Hepatocyte (in vitro differentiated cells): ENCODE measurements at regions not wholly inside any gene's neighbourhood (a gene's known extent, or its start where the extent isn't known, plus 50 kb on each side); places are given as distances from the start of the nearest gene placed in this dataset.

Experiments used
- DNase-seq: peaks from one replicate; pipeline ENCODE4 v3.0.0-alpha.2; 2016; ENCODE audit warnings: low spot score
- H2AFZ ChIP-seq: fragments of 200-600 bp; sonication (generic); 2 replicates; pipeline ENCODE4 v1.6.0; 2016; ENCODE audit warnings: antibody characterized with exemption, mild to moderate bottlenecking
- H3K27ac ChIP-seq: fragments of 200-600 bp; sonication (generic); 2 replicates; pipeline ENCODE4 v1.5.1; 2016; ENCODE audit warnings: mild to moderate bottlenecking
- H3K27me3 ChIP-seq: fragments of 200-600 bp; sonication (generic); 2 replicates; pipeline ENCODE4 v1.6.1; 2016
- H3K36me3 ChIP-seq: fragments of 200-600 bp; sonication (generic); replicated peaks from 2 replicates; pipeline ENCODE4 v1.5.1; 2016; ENCODE audit warnings: low read depth; ENCODE audit not compliant: insufficient read depth
- H3K4me1 ChIP-seq: fragments of 200-600 bp; sonication (generic); 2 replicates; pipeline ENCODE4 v1.5.1; 2016; ENCODE audit warnings: mild to moderate bottlenecking, moderate library complexity; ENCODE audit not compliant: insufficient read depth
- H3K4me2 ChIP-seq: fragments of 200-600 bp; sonication (generic); 2 replicates; pipeline ENCODE4 v1.6.0; 2016
- H3K4me3 ChIP-seq: fragments of 200-600 bp; sonication (generic); 2 replicates; pipeline ENCODE4 v1.5.1; 2016; ENCODE audit warnings: mild to moderate bottlenecking
- H3K79me2 ChIP-seq: fragments of 200-600 bp; sonication (generic); 2 replicates; pipeline ENCODE4 v1.6.0; 2017; ENCODE audit warnings: mild to moderate bottlenecking
- H3K9me2 ChIP-seq: fragments of 200-600 bp; sonication (generic); replicated peaks from 2 replicates; pipeline ENCODE4 v1.6.0; 2017; ENCODE audit warnings: mild to moderate bottlenecking; ENCODE audit not compliant: insufficient read depth
- H3K9me3 ChIP-seq: fragments of 200-600 bp; sonication (generic); 2 replicates; pipeline ENCODE4 v1.5.1; 2016; ENCODE audit warnings: low read depth, mild to moderate bottlenecking
- H4K20me1 ChIP-seq: fragments of 200-600 bp; sonication (generic); 2 replicates; pipeline ENCODE4 v1.6.0; 2016; ENCODE audit warnings: mild to moderate bottlenecking; ENCODE audit not compliant: insufficient read depth, poor library complexity, severe bottlenecking
- EZH2 ChIP-seq: fragments of 200-600 bp; sonication (generic); IDR thresholded peaks from 2 replicates; pipeline ENCODE4 v1.6.1; 2016; ENCODE audit warnings: antibody characterized with exemption, mild to moderate bottlenecking, borderline replicate concordance
- EZH2phosphoT487 ChIP-seq: fragments of 200-600 bp; sonication (generic); IDR thresholded peaks from one replicate; pipeline ENCODE4 v1.6.1; 2018; ENCODE audit warnings: antibody characterized with exemption, mild to moderate bottlenecking, low read depth, moderate library complexity; ENCODE audit not compliant: unreplicated experiment, severe bottlenecking
- WGBS: methylation state at CpG from one replicate; pipeline ENCODE4 v1.1.6; 2016; ENCODE audit warnings: low lambda C conversion rate; ENCODE audit errors: missing lambda C conversion rate; 5-methylcytosine and 5-hydroxymethylcytosine counted together
- TF ChIP-seq, protein P1 (sequence below): fragments of 200-600 bp; sonication (generic); IDR thresholded peaks from 2 replicates; pipeline ENCODE4 v1.5.1; 2016; ENCODE audit warnings: antibody characterized with exemption, mild to moderate bottlenecking; ENCODE audit not compliant: poor library complexity

DNA sequence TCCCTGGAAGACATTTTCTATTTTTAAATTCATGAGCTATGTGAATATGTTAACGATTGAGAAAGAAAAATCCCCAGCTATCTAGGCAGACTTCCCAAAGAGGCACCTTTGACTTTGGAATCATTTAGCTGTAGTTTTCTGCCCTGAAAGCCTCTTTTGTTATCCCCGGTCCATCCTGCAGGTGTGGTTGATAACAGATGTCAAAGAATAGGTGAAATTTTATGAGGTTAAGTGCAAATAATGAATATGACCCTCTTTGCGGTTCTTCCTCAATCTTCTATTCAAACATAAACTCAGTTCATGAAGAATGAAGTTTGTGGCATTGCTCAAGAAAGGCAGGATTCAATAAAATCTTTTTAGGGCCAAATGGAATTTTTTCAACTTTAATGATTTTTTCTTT lies 51.6 kb upstream of the ATP8B1 start:
- Histone ChIP-seq H3K79me2 (no peaks in the 10 kb centered on the region), H3K27me3 (peaks cover 7% of the 10 kb centered on the region), H3K27ac (peak overlapping the region; percentile 33), H3K9me2 (no peaks in the 10 kb centered on the region), H3K9me3 (no peaks in the 10 kb centered on the region), H2AFZ (no peak overlapping the region), H3K4me2 (no peak overlapping the region), H3K4me3 (no peak overlapping the region), H3K36me3 (no peaks in the 10 kb centered on the region), H3K4me1 (peaks cover 3% of the 10 kb centered on the region), H4K20me1 (no peaks in the 10 kb centered on the region)
- DNase-seq, result no peak
- 50% methylated on average over 3 of the region's 3 CpGs for WGBS
- TF ChIP-seq EZH2 (no peak), EZH2phosphoT487 (no peak)
- TF ChIP-seq, protein P1, sequence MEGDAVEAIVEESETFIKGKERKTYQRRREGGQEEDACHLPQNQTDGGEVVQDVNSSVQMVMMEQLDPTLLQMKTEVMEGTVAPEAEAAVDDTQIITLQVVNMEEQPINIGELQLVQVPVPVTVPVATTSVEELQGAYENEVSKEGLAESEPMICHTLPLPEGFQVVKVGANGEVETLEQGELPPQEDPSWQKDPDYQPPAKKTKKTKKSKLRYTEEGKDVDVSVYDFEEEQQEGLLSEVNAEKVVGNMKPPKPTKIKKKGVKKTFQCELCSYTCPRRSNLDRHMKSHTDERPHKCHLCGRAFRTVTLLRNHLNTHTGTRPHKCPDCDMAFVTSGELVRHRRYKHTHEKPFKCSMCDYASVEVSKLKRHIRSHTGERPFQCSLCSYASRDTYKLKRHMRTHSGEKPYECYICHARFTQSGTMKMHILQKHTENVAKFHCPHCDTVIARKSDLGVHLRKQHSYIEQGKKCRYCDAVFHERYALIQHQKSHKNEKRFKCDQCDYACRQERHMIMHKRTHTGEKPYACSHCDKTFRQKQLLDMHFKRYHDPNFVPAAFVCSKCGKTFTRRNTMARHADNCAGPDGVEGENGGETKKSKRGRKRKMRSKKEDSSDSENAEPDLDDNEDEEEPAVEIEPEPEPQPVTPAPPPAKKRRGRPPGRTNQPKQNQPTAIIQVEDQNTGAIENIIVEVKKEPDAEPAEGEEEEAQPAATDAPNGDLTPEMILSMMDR, result no peak

DNA sequence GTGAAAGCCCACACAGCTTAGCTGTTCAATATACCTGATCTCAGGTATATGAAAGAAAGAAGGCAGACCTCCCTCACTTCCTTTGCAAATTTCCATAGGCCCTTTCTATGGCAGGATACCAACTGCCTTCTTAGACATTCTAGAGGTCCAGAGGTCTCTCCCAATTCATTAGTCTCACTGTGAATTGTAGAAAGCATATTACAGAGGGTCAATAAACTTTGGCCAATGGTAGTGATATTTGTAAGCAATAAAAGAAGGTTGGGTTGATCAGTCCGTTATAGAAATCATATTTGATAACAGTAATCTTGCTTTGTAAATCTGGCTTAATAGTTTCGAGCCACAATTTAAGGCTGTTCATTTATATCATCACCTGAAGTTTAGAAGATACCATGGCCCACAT lies 50.7 kb upstream of the ATP8B1 start:
- peaks cover 3% of the 10 kb centered on the region for H3K4me1 ChIP-seq
- 91% methylated on average over 2 of the region's 2 CpGs for WGBS
- H4K20me1 ChIP-seq, result no peaks in the 10 kb centered on the region
- no peak overlapping the region for H3K4me3 ChIP-seq
- DNase-seq, result no peak
- H3K27me3 ChIP-seq, result peaks cover 7% of the 10 kb centered on the region
- TF ChIP-seq, protein P1, result no peak
- no peak for TF ChIP-seq EZH2phosphoT487
- TF ChIP-seq EZH2, result no peak
- no peak overlapping the region for H2AFZ ChIP-seq
- no peaks in the 10 kb centered on the region for H3K9me2 ChIP-seq
- H3K9me3 ChIP-seq, result no peaks in the 10 kb centered on the region
- H3K79me2 ChIP-seq, result no peaks in the 10 kb centered on the region
- H3K27ac ChIP-seq, result peak overlapping the region; percentile 37
- H3K4me2 ChIP-seq, result no peak overlapping the region
- H3K36me3 ChIP-seq, result no peaks in the 10 kb centered on the region

DNA sequence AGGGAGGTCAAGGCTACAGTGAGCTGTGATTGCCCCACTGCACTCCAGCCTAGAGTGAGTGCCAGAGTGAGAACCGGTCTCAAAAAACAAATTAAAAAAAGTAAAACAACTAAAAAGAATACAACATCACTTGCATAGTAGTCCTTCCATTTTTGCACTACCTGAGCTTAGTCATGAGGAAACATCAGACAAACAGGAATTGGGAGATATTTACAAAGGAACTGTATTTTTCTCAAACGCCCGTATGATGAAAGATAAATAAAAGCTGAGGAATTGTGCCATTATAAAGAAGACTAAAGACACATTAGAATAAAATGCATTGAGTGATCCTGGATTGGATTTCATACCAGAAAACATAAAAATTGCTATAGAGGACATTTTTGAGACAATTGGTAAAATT lies 50.0 kb upstream of the ATP8B1 start:
- H3K4me2 ChIP-seq, result no peak overlapping the region
- no peak overlapping the region for H3K27ac ChIP-seq
- no peak overlapping the region for H2AFZ ChIP-seq
- peaks cover 7% of the 10 kb centered on the region for H3K27me3 ChIP-seq
- TF ChIP-seq, protein P1, result no peak
- TF ChIP-seq EZH2phosphoT487 (no peak), EZH2 (no peak)
- peaks cover 3% of the 10 kb centered on the region for H3K4me1 ChIP-seq
- no peaks in the 10 kb centered on the region for H3K36me3 ChIP-seq
- H3K79me2 ChIP-seq, result no peaks in the 10 kb centered on the region
- no peaks in the 10 kb centered on the region for H4K20me1 ChIP-seq
- WGBS, result 84% methylated on average over 3 of the region's 3 CpGs
- no peak for DNase-seq
- H3K4me3 ChIP-seq, result no peak overlapping the region
- no peaks in the 10 kb centered on the region for H3K9me2 ChIP-seq
- no peaks in the 10 kb centered on the region for H3K9me3 ChIP-seq
